ENCODE measurements at regions not wholly inside any gene's neighbourhood (a gene's known extent, or its start where the extent isn't known, plus 50 kb on each side); places are given as distances from the start of the nearest gene placed in this dataset.

- no peak for DNase-seq
- in situ Hi-C loops (cut with MboI; ENCODE audit: low pct_unique_long_range_greater_than_20kb, low sequenced_read_pairs) = no loop called here
Measured at GRCh38 chr2:150150144-150150543, 337.3 kb downstream of the RND3 start.

- in situ Hi-C loops (cut with MboI; ENCODE audit: low pct_unique_long_range_greater_than_20kb, low sequenced_read_pairs) = no loop called here
- DNase-seq = no peak
Measured at GRCh38 chr2:150147889-150148683, 339.4 kb downstream of the RND3 start.

- DNase-seq = no peak
- in situ Hi-C loops (cut with MboI; ENCODE audit: low pct_unique_long_range_greater_than_20kb, low sequenced_read_pairs) = no loop called here
Measured at GRCh38 chr2:150146879-150147278, 340.6 kb downstream of the RND3 start.

- in situ Hi-C loops (cut with MboI; ENCODE audit: low pct_unique_long_range_greater_than_20kb, low sequenced_read_pairs) = no loop called here
- no peak for DNase-seq
Measured at GRCh38 chr2:150145299-150145692, 342.2 kb downstream of the RND3 start.

- DNase-seq = no peak
- in situ Hi-C loops (cut with MboI; ENCODE audit: low pct_unique_long_range_greater_than_20kb, low sequenced_read_pairs) = no loop called here
Measured at GRCh38 chr2:150144546-150145298, 342.7 kb downstream of the RND3 start.

GRCh38 chr2:150143087-150143536 lies 344.4 kb downstream of the RND3 start:
- in situ Hi-C loops (cut with MboI; ENCODE audit: low pct_unique_long_range_greater_than_20kb, low sequenced_read_pairs) = no loop called here
- no peak for DNase-seq

- DNase-seq = no peak
- in situ Hi-C loops (cut with MboI; ENCODE audit: low pct_unique_long_range_greater_than_20kb, low sequenced_read_pairs) = no loop called here
Measured at GRCh38 chr2:150142561-150142960, 344.9 kb downstream of the RND3 start.

- in situ Hi-C loops (cut with MboI; ENCODE audit: low pct_unique_long_range_greater_than_20kb, low sequenced_read_pairs) = no loop called here
Measured at GRCh38 chr2:150141226-150142001, 346.1 kb downstream of the RND3 start.

GRCh38 chr2:150140777-150141176 lies 346.7 kb downstream of the RND3 start:
- DNase-seq = no peak
- in situ Hi-C loops (cut with MboI; ENCODE audit: low pct_unique_long_range_greater_than_20kb, low sequenced_read_pairs) = no loop called here

More at GRCh38 chr2:150141226-150142001, 346.1 kb downstream of the RND3 start:
- no peak for DNase-seq

- in situ Hi-C loops (cut with MboI; ENCODE audit: low pct_unique_long_range_greater_than_20kb, low sequenced_read_pairs) = no loop called here
- DNase-seq = no peak
Measured at GRCh38 chr2:150138587-150138986, 348.9 kb downstream of the RND3 start.

- in situ Hi-C loops (cut with MboI; ENCODE audit: low pct_unique_long_range_greater_than_20kb, low sequenced_read_pairs) = no loop called here
- DNase-seq = no peak
Measured at GRCh38 chr2:150137338-150138069, 350.0 kb downstream of the RND3 start.

- no peak for DNase-seq
- in situ Hi-C loops (cut with MboI; ENCODE audit: low pct_unique_long_range_greater_than_20kb, low sequenced_read_pairs) = no loop called here
Measured at GRCh38 chr2:150136893-150137292, 350.6 kb downstream of the RND3 start.

- in situ Hi-C loops (cut with MboI; ENCODE audit: low pct_unique_long_range_greater_than_20kb, low sequenced_read_pairs) = no loop called here
- DNase-seq = no peak
Measured at GRCh38 chr2:150136401-150136800, 351.1 kb downstream of the RND3 start.

GRCh38 chr2:150135223-150135883 lies 352.1 kb downstream of the RND3 start:
- DNase-seq = no peak
- in situ Hi-C loops (cut with MboI; ENCODE audit: low pct_unique_long_range_greater_than_20kb, low sequenced_read_pairs) = no loop called here

GRCh38 chr2:150134223-150134857 lies 353.1 kb downstream of the RND3 start:
- in situ Hi-C loops (cut with MboI; ENCODE audit: low pct_unique_long_range_greater_than_20kb, low sequenced_read_pairs) = no loop called here
- DNase-seq = no peak

GRCh38 chr2:150133623-150134022 lies 353.8 kb downstream of the RND3 start:
- no peak for DNase-seq
- in situ Hi-C loops (cut with MboI; ENCODE audit: low pct_unique_long_range_greater_than_20kb, low sequenced_read_pairs) = no loop called here

- in situ Hi-C loops (cut with MboI; ENCODE audit: low pct_unique_long_range_greater_than_20kb, low sequenced_read_pairs) = no loop called here
- DNase-seq = no peak
Measured at GRCh38 chr2:150129921-150130575, 357.4 kb downstream of the RND3 start.

GRCh38 chr2:150127995-150128394 lies 359.5 kb downstream of the RND3 start:
- no peak for DNase-seq
- in situ Hi-C loops (cut with MboI; ENCODE audit: low pct_unique_long_range_greater_than_20kb, low sequenced_read_pairs) = no loop called here

All from KBM-7 (cell line).